ENCODE measurements at regions not wholly inside any gene's neighbourhood (a gene's known extent, or its start where the extent isn't known, plus 50 kb on each side); places are given as distances from the start of the nearest gene placed in this dataset.

DNA sequence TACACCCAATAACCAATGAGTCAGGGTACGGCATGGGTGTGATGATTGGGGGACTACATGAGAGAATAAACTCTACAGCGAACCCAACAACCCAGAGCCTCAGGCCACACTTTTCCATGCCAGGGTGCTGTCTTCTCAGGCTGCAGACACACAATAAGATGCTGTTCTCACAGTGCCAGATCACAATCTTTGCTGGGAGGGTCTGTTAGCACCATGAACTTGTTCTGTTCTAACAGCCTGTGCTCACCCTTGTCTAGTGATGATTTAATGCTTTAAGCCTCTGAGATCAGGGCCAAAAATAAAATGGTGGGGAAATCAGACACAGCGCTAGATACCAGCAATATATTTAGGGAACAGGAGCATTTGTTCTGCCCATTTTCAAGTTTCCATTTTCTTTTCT lies 621.9 kb upstream of the TBX3 start:
- H3K27me3 Mint-ChIP-seq (ENCODE audit: low read depth in 3 of 3): no peaks in the 10 kb centered on the region
- H3K27ac ChIP-seq (ENCODE audit: low read depth in 1 of 2, low read length in 2 of 2): no peak overlapping the region
- H3K4me1 Mint-ChIP-seq: no peaks in the 10 kb centered on the region
- no CpG with 5 or more reads among the region's 3 CpGs for WGBS (ENCODE audit: insufficient coverage)
- no peak overlapping the region for H3K4me3 ChIP-seq (replicated peaks in 1 of 3; ENCODE audit: low read depth in 2 of 3, low read length in 3 of 3)
- H3K9me3 ChIP-seq (replicated peaks in 1 of 2; ENCODE audit: control insufficient read depth in 1 of 2, insufficient read depth in 1 of 2, low read length in 2 of 2): no peaks in the 10 kb centered on the region
- H3K9ac ChIP-seq (ENCODE audit: insufficient read depth, low read length, poor library complexity, severe bottlenecking): no peak overlapping the region
- no peaks in the 10 kb centered on the region for H3K4me1 ChIP-seq (ENCODE audit: control insufficient read depth in 1 of 2, insufficient read depth in 2 of 2, low read length in 2 of 2)
- H2AFZ ChIP-seq (ENCODE audit: insufficient read depth, low read depth, low read length, poor library complexity, severe bottlenecking): no peak overlapping the region
- intact Hi-C loops (cut with micrococcal nuclease): no loop called here
- no peak overlapping the region for H3K4me3 Mint-ChIP-seq
- DNase-seq: no peak
- TF ChIP-seq, protein P1, sequence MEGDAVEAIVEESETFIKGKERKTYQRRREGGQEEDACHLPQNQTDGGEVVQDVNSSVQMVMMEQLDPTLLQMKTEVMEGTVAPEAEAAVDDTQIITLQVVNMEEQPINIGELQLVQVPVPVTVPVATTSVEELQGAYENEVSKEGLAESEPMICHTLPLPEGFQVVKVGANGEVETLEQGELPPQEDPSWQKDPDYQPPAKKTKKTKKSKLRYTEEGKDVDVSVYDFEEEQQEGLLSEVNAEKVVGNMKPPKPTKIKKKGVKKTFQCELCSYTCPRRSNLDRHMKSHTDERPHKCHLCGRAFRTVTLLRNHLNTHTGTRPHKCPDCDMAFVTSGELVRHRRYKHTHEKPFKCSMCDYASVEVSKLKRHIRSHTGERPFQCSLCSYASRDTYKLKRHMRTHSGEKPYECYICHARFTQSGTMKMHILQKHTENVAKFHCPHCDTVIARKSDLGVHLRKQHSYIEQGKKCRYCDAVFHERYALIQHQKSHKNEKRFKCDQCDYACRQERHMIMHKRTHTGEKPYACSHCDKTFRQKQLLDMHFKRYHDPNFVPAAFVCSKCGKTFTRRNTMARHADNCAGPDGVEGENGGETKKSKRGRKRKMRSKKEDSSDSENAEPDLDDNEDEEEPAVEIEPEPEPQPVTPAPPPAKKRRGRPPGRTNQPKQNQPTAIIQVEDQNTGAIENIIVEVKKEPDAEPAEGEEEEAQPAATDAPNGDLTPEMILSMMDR (IDR thresholded peaks at IDR 0.05): no peak
- no peaks in the 10 kb centered on the region for H3K36me3 Mint-ChIP-seq
- H3K79me2 ChIP-seq (ENCODE audit: insufficient read depth, low read length): no peaks in the 10 kb centered on the region
- no peaks in the 10 kb centered on the region for H3K36me3 ChIP-seq (replicated peaks in 1 of 2; ENCODE audit: control insufficient read depth in 1 of 2, insufficient read depth in 2 of 2, low read length in 2 of 2)
- H3K4me2 ChIP-seq (replicated peaks; ENCODE audit: extremely low read depth, low read length, poor library complexity, severe bottlenecking): no peak overlapping the region
- no peaks in the 10 kb centered on the region for H3K27me3 ChIP-seq (ENCODE audit: control insufficient read depth in 2 of 2, insufficient read depth in 2 of 2, low read length in 2 of 2)
- no peaks in the 10 kb centered on the region for H4K20me1 ChIP-seq (ENCODE audit: insufficient read depth, low read length)
- peaks cover 0 to 3% (median 0%) of the 10 kb centered on the region in 7 donors for H3K9me3 Mint-ChIP-seq
- no peak overlapping the region for H3K27ac Mint-ChIP-seq

DNA sequence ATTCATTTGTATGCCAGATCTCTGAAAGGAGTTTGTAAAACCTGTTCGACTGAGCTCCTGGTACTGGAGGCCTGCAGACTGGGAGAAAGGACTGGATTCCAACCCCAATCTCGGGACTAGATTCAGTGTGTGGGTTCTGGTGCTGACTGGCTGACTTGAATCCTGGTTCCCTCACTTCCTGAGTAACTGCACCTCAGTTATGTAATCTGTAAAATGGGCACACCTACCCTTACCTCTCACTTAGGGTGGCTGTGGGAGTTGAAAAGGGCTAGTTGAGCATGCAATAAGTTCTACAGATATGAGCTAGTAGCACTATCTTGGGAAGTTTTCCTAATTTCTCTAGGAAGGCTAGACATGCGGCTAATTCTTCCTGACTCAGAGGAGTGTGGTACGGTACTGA lies 621.3 kb upstream of the TBX3 start:
- no peak overlapping the region for H3K27ac ChIP-seq (ENCODE audit: low read depth in 1 of 2, low read length in 2 of 2)
- H4K20me1 ChIP-seq (ENCODE audit: insufficient read depth, low read length): no peaks in the 10 kb centered on the region
- no peak for DNase-seq
- no peaks in the 10 kb centered on the region for H3K9me3 ChIP-seq (replicated peaks in 1 of 2; ENCODE audit: control insufficient read depth in 1 of 2, insufficient read depth in 1 of 2, low read length in 2 of 2)
- H3K27me3 ChIP-seq (ENCODE audit: control insufficient read depth in 2 of 2, insufficient read depth in 2 of 2, low read length in 2 of 2): no peaks in the 10 kb centered on the region
- Mint-ChIP-seq H3K4me1 (no peaks in the 10 kb centered on the region), H3K27me3 (ENCODE audit: low read depth in 3 of 3) (no peaks in the 10 kb centered on the region), H3K36me3 (no peaks in the 10 kb centered on the region), H3K27ac (no peak overlapping the region), H3K9me3 (peaks cover 0 to 3% (median 0%) of the 10 kb centered on the region in 7 donors), H3K4me3 (no peak overlapping the region)
- no peak overlapping the region for H3K9ac ChIP-seq (ENCODE audit: insufficient read depth, low read length, poor library complexity, severe bottlenecking)
- no peaks in the 10 kb centered on the region for H3K36me3 ChIP-seq (replicated peaks in 1 of 2; ENCODE audit: control insufficient read depth in 1 of 2, insufficient read depth in 2 of 2, low read length in 2 of 2)
- no peaks in the 10 kb centered on the region for H3K4me1 ChIP-seq (ENCODE audit: control insufficient read depth in 1 of 2, insufficient read depth in 2 of 2, low read length in 2 of 2)
- H2AFZ ChIP-seq (ENCODE audit: insufficient read depth, low read depth, low read length, poor library complexity, severe bottlenecking): no peak overlapping the region
- TF ChIP-seq, protein P1 (IDR thresholded peaks at IDR 0.05): no peak
- no peak overlapping the region for H3K4me3 ChIP-seq (replicated peaks in 1 of 3; ENCODE audit: low read depth in 2 of 3, low read length in 3 of 3)
- intact Hi-C loops (cut with micrococcal nuclease): no loop called here
- H3K79me2 ChIP-seq (ENCODE audit: insufficient read depth, low read length): no peaks in the 10 kb centered on the region
- no peak overlapping the region for H3K4me2 ChIP-seq (replicated peaks; ENCODE audit: extremely low read depth, low read length, poor library complexity, severe bottlenecking)
- WGBS (ENCODE audit: insufficient coverage): 100% methylated on average over 3 of the region's 4 CpGs
